PC-9 (cell line): ENCODE measurements at regions not wholly inside any gene's neighbourhood (a gene's known extent, or its start where the extent isn't known, plus 50 kb on each side); places are given as distances from the start of the nearest gene placed in this dataset.

ENCODE experiments used
- CTCF ChIP-seq: fragments of 200-600 bp; sonication (generic); conservative IDR thresholded peaks from 2 replicates; pipeline ENCODE4 v1.6.1; 2017; ENCODE audit warnings: mixed run types, antibody characterized with exemption, mild to moderate bottlenecking, moderate library complexity
- EZH2 ChIP-seq: fragments of 200-600 bp; sonication (generic); IDR thresholded peaks from 2 replicates; pipeline ENCODE4 v1.8.0; 2017; ENCODE audit warnings: antibody characterized with exemption, low read depth

GRCh38 chr2:16316456-16317210 lies 349.0 kb downstream of the CYRIA start:
- TF ChIP-seq CTCF (no peak), EZH2 (no peak)
